Liver (tissue), 3 donors: ENCODE measurements at regions not wholly inside any gene's neighbourhood (a gene's known extent, or its start where the extent isn't known, plus 50 kb on each side); places are given as distances from the start of the nearest gene placed in this dataset.

Experiments used
- ATF3 ChIP-seq: IDR thresholded peaks from 2 replicates; pipeline ENCODE4 v1.6.1; 2016; ENCODE audit warnings: antibody characterized with exemption
- CTCF ChIP-seq: fragments of 150-350 bp; IDR thresholded peaks from 2 replicates; pipeline ENCODE4 v1.5.1; 2017; ENCODE audit warnings: improper control_type of control experiment, low read depth, low read length; ENCODE audit not compliant: missing input control
- GABPA ChIP-seq, 2 donors: IDR thresholded peaks in 1 of 2; conservative IDR thresholded peaks in 1 of 2; 2 replicates each; pipeline ENCODE4 v1.6.1; 2016; ENCODE audit warnings: antibody characterized with exemption in 2 of 2, mild to moderate bottlenecking in 1 of 2, moderate library complexity in 1 of 2
- JUND ChIP-seq, 2 donors: IDR thresholded peaks; 2 replicates each; pipeline ENCODE4 v1.6.1; 2016; ENCODE audit warnings: antibody characterized with exemption in 2 of 2
- NR2F2 ChIP-seq: IDR thresholded peaks from 2 replicates; pipeline ENCODE4 v1.6.1; 2016; ENCODE audit warnings: antibody characterized with exemption
- RAD21 ChIP-seq, 2 donors: IDR thresholded peaks; 2 replicates each; pipeline ENCODE4 v1.6.1; 2016; ENCODE audit warnings: antibody characterized with exemption in 2 of 2, mild to moderate bottlenecking in 2 of 2
- REST ChIP-seq: IDR thresholded peaks from 2 replicates; pipeline ENCODE4 v1.6.1; 2016; ENCODE audit warnings: antibody characterized with exemption, mild to moderate bottlenecking
- SP1 ChIP-seq: IDR thresholded peaks from 2 replicates; pipeline ENCODE4 v1.6.1; 2018; ENCODE audit warnings: antibody characterized with exemption, mild to moderate bottlenecking
- TAF1 ChIP-seq: conservative IDR thresholded peaks from 2 replicates; pipeline ENCODE4 v1.6.1; 2016; ENCODE audit warnings: antibody characterized with exemption, mild to moderate bottlenecking
- YY1 ChIP-seq: IDR thresholded peaks from 2 replicates; pipeline ENCODE4 v1.6.1; 2016; ENCODE audit warnings: antibody characterized with exemption, mild to moderate bottlenecking
- TF ChIP-seq, protein P1 (sequence below): IDR thresholded peaks from 2 replicates; pipeline ENCODE4 v1.6.1; 2016; ENCODE audit warnings: antibody characterized with exemption
- TF ChIP-seq, protein P2 (sequence below): IDR thresholded peaks from 2 replicates; pipeline ENCODE4 v1.6.1; 2016; ENCODE audit warnings: antibody characterized with exemption
- donor health status: healthy.
- donor health status: healthy.

GRCh38 chr15:36506733-36507356, 72.6 kb upstream of the CDIN1 start:
- no peak for TF ChIP-seq CTCF
- peak; percentile 30 for TF ChIP-seq ATF3
- no peak for TF ChIP-seq GABPA (IDR thresholded peaks at IDR 0.05 in 1 of 2, conservative IDR thresholded peaks at IDR 0.05 in 1 of 2)
- TF ChIP-seq, protein P1, sequence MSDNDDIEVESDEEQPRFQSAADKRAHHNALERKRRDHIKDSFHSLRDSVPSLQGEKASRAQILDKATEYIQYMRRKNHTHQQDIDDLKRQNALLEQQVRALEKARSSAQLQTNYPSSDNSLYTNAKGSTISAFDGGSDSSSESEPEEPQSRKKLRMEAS, result peak; percentile 87
- TF ChIP-seq RAD21 (IDR thresholded peaks at IDR 0.05), result peak; percentile 50 to 57
- peak; percentile 82 for TF ChIP-seq REST
- no peak for TF ChIP-seq TAF1
- TF ChIP-seq SP1, result peak; percentile 89
- TF ChIP-seq, protein P2, sequence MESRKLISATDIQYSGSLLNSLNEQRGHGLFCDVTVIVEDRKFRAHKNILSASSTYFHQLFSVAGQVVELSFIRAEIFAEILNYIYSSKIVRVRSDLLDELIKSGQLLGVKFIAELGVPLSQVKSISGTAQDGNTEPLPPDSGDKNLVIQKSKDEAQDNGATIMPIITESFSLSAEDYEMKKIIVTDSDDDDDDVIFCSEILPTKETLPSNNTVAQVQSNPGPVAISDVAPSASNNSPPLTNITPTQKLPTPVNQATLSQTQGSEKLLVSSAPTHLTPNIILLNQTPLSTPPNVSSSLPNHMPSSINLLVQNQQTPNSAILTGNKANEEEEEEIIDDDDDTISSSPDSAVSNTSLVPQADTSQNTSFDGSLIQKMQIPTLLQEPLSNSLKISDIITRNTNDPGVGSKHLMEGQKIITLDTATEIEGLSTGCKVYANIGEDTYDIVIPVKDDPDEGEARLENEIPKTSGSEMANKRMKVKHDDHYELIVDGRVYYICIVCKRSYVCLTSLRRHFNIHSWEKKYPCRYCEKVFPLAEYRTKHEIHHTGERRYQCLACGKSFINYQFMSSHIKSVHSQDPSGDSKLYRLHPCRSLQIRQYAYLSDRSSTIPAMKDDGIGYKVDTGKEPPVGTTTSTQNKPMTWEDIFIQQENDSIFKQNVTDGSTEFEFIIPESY, result peak; percentile 90
- TF ChIP-seq NR2F2, result no peak
- TF ChIP-seq JUND (IDR thresholded peaks at IDR 0.05), result peak in 1 of 2 donors; percentile 74
- TF ChIP-seq YY1, result peak; percentile 85
